Gastroesophageal sphincter (tissue), 4 donors: ENCODE measurements at regions not wholly inside any gene's neighbourhood (a gene's known extent, or its start where the extent isn't known, plus 50 kb on each side); places are given as distances from the start of the nearest gene placed in this dataset.
"Not testable (repeated sequence)": the region's sequence is repeated elsewhere in the genome, so short reads cannot be mapped to it uniquely, and the experiment has no call there.

Experiments used
- ATAC-seq: fragments of 150-250 bp; one replicate; pipeline ENCODE4 v1.9.1; 2016; ENCODE audit warnings: mild to moderate bottlenecking, moderate library complexity
- H3K27ac ChIP-seq, 4 donors: fragments of 200-600 bp; sonication (generic) in 3 of 4; 1 replicate in 3 of 4; 2 replicates in 1 of 4; pipeline ENCODE4 v1.5.1; 2016 to 2019
- H3K27me3 ChIP-seq: fragments of 200-600 bp; sonication (generic); one replicate; pipeline ENCODE4 v1.5.1; 2019
- H3K36me3 ChIP-seq, 2 donors: fragments of 200-600 bp; sonication (generic); one replicate each; pipeline ENCODE4 v1.5.1; 2019; ENCODE audit warnings: control low read depth in 1 of 2
- H3K4me1 ChIP-seq, 3 donors: fragments of 200-600 bp; sonication (generic); 1 replicate in 2 of 3; 2 replicates in 1 of 3; pipeline ENCODE4 v1.5.1; 2016 to 2019; ENCODE audit warnings: control low read depth in 2 of 3
- H3K4me3 ChIP-seq, 2 donors: fragments of 200-600 bp; sonication (generic); one replicate each; pipeline ENCODE4 v1.5.1; 2019; ENCODE audit warnings: mild to moderate bottlenecking in 1 of 2, moderate library complexity in 1 of 2
- H3K9me3 ChIP-seq, 3 donors: fragments of 200-600 bp; sonication (generic); one replicate each; pipeline ENCODE4 v1.5.1; 2017 to 2019; ENCODE audit warnings: control low read depth in 2 of 3
- CTCF ChIP-seq, 4 experiments: fragments of 200-600 bp in 2 of 4; fragments of 450-650 bp in 2 of 4; sonication (generic) in 1 of 4; IDR thresholded peaks; one replicate each; pipeline ENCODE4 v1.5.1; 2017 to 2019; ENCODE audit warnings: antibody characterized with exemption in 4 of 4, mild to moderate bottlenecking in 2 of 4, moderate library complexity in 2 of 4
- EP300 ChIP-seq: sonication (generic); formaldehyde crosslinking; IDR thresholded peaks from one replicate; pipeline ENCODE4 v1.6.1; 2017; ENCODE audit warnings: antibody characterized with exemption, mild to moderate bottlenecking
- POLR2A ChIP-seq, 2 donors: fragments of 450-650 bp; IDR thresholded peaks; one replicate each; pipeline ENCODE4 v1.6.1; 2017; ENCODE audit warnings: antibody characterized with exemption in 2 of 2, mild to moderate bottlenecking in 2 of 2, moderate library complexity in 1 of 2
- POLR2AphosphoS5 ChIP-seq: sonication (generic); formaldehyde crosslinking; IDR thresholded peaks from one replicate; pipeline ENCODE4 v1.6.1; 2017; ENCODE audit warnings: antibody characterized with exemption
- WGBS, 2 donors: methylation state at CpG; one replicate each; pipeline ENCODE4 v1.1.5; 2018; ENCODE audit warnings: low coverage in 1 of 2; 5-methylcytosine and 5-hydroxymethylcytosine counted together

- Histone ChIP-seq H3K27me3 (no peaks in the 10 kb centered on the region), H3K4me3 (no peak overlapping the region), H3K9me3 (no peaks in the 10 kb centered on the region), H3K27ac (no peak overlapping the region), H3K4me1 (no peaks in the 10 kb centered on the region), H3K36me3 (no peaks in the 10 kb centered on the region)
- 82 to 83% methylated on average over 3 of the region's 3 CpGs for WGBS, 2 donors
- ATAC-seq: no peak
- no peak for TF ChIP-seq EP300
- no peak for TF ChIP-seq CTCF (IDR thresholded peaks at IDR 0.05)
- no peak for TF ChIP-seq POLR2AphosphoS5
- no peak for TF ChIP-seq POLR2A (IDR thresholded peaks at IDR 0.05)
Measured at GRCh38 chr1:105072850-105073249, 1323.2 kb downstream of the AMY1C start.

- Histone ChIP-seq H3K27ac (no peak overlapping the region), H3K9me3 (no peaks in the 10 kb centered on the region), H3K27me3 (no peaks in the 10 kb centered on the region), H3K36me3 (no peaks in the 10 kb centered on the region), H3K4me1 (no peaks in the 10 kb centered on the region), H3K4me3 (no peak overlapping the region)
- TF ChIP-seq POLR2AphosphoS5: no peak
- TF ChIP-seq EP300: no peak
- TF ChIP-seq POLR2A (IDR thresholded peaks at IDR 0.05): no peak
- no peak for TF ChIP-seq CTCF (IDR thresholded peaks at IDR 0.05)
- no peak for ATAC-seq
Measured at GRCh38 chr1:105073660-105074059, 1324.0 kb downstream of the AMY1C start.

GRCh38 chr1:105083611-105084010 is 1333.9 kb downstream of the AMY1C start:
- Histone ChIP-seq H3K9me3 (no peaks in the 10 kb centered on the region), H3K4me1 (no peaks in the 10 kb centered on the region), H3K27ac (no peak overlapping the region), H3K27me3 (no peaks in the 10 kb centered on the region), H3K4me3 (no peak overlapping the region), H3K36me3 (no peaks in the 10 kb centered on the region)
- WGBS, 2 donors: 69 to 85% methylated on average over 4 of the region's 4 CpGs
- no peak for ATAC-seq
- no peak for TF ChIP-seq POLR2A (IDR thresholded peaks at IDR 0.05)
- TF ChIP-seq EP300: no peak
- TF ChIP-seq POLR2AphosphoS5: no peak
- no peak for TF ChIP-seq CTCF (IDR thresholded peaks at IDR 0.05)

- no peak for TF ChIP-seq EP300
- no peak for TF ChIP-seq CTCF (IDR thresholded peaks at IDR 0.05)
- TF ChIP-seq POLR2A (IDR thresholded peaks at IDR 0.05): no peak
- no peak for TF ChIP-seq POLR2AphosphoS5
- Histone ChIP-seq H3K27ac (no peak overlapping the region), H3K4me1 (no peaks in the 10 kb centered on the region), H3K4me3 (no peak overlapping the region), H3K36me3 (no peaks in the 10 kb centered on the region), H3K27me3 (no peaks in the 10 kb centered on the region), H3K9me3 (no peaks in the 10 kb centered on the region)
- WGBS, 2 donors: 45 to 67% methylated on average over 3 to 7 of the region's 7 CpGs
- ATAC-seq: no peak
Measured at GRCh38 chr1:105087506-105087905, 1337.8 kb downstream of the AMY1C start.

- no peak overlapping the region for H3K4me3 ChIP-seq
- no peaks in the 10 kb centered on the region for H3K9me3 ChIP-seq
- H3K36me3 ChIP-seq: no peaks in the 10 kb centered on the region
- H3K4me1 ChIP-seq: no peaks in the 10 kb centered on the region
- ATAC-seq: no peak
- no peaks in the 10 kb centered on the region for H3K27me3 ChIP-seq
- 67 to 100% methylated on average over 1 of the region's 1 CpG for WGBS, 2 donors
- TF ChIP-seq CTCF (IDR thresholded peaks at IDR 0.05) (no peak), EP300 (no peak), POLR2A (IDR thresholded peaks at IDR 0.05) (no peak), POLR2AphosphoS5 (no peak)
- H3K27ac ChIP-seq: no peak overlapping the region
Measured at GRCh38 chr1:105088166-105088565, 1338.5 kb downstream of the AMY1C start.

GRCh38 chr1:105093893-105094292 is 1344.2 kb downstream of the AMY1C start:
- not testable (repeated sequence) for H3K27ac ChIP-seq, H3K4me1 ChIP-seq, H3K4me3 ChIP-seq, H3K9me3 ChIP-seq, H3K27me3 ChIP-seq, H3K36me3 ChIP-seq, ATAC-seq
- 92 to 100% methylated on average over 1 of the region's 1 CpG for WGBS, 2 donors
